CD14-positive monocyte (primary cell): ENCODE measurements at regions not wholly inside any gene's neighbourhood (a gene's known extent, or its start where the extent isn't known, plus 50 kb on each side); places are given as distances from the start of the nearest gene placed in this dataset.

Experiments
- DNase-seq, 3 donors: peaks; one replicate each; pipeline ENCODE4 v3.0.0-alpha.2; 2011 to 2022
- H2AFZ ChIP-seq: 2 replicates; pipeline ENCODE4 v1.6.0; 2012; ENCODE audit warnings: mild to moderate bottlenecking, low read depth, low read length, inconsistent platforms; ENCODE audit not compliant: insufficient read depth, poor library complexity, severe bottlenecking
- H3K27ac ChIP-seq, 2 donors: 1 replicate in 1 of 2; 2 replicates in 1 of 2; pipeline ENCODE4 v1.5.1; 2012 to 2013; ENCODE audit warnings: low read length in 2 of 2, control low read depth in 1 of 2, inconsistent platforms in 1 of 2, low read depth in 1 of 2, mild to moderate bottlenecking in 1 of 2
- H3K27me3 ChIP-seq, 2 donors: one replicate each; pipeline versions ENCODE4 v1.6.0 to v1.6.1; 2011 to 2013; ENCODE audit warnings: low read length in 2 of 2; ENCODE audit not compliant: control insufficient read depth in 2 of 2, insufficient read depth in 2 of 2
- H3K36me3 ChIP-seq, 2 donors: replicated peaks in 1 of 2; 1 replicate in 1 of 2; 2 replicates in 1 of 2; pipeline versions ENCODE4 v1.5.1 to v1.6.1; 2012 to 2013; ENCODE audit warnings: low read length in 2 of 2, control low read depth in 1 of 2, inconsistent platforms in 1 of 2, mild to moderate bottlenecking in 1 of 2; ENCODE audit not compliant: insufficient read depth in 2 of 2, control insufficient read depth in 1 of 2
- H3K4me1 ChIP-seq, 2 donors: 1 replicate in 1 of 2; 2 replicates in 1 of 2; pipeline versions ENCODE4 v1.5.1 to v1.6.1; 2012 to 2013; ENCODE audit warnings: low read length in 2 of 2, control low read depth in 1 of 2, inconsistent platforms in 1 of 2, mild to moderate bottlenecking in 1 of 2, moderate library complexity in 1 of 2; ENCODE audit not compliant: insufficient read depth in 2 of 2, control insufficient read depth in 1 of 2
- H3K4me2 ChIP-seq: replicated peaks from 2 replicates; pipeline ENCODE3; 2012; ENCODE audit warnings: low read length, moderate library complexity, mild to moderate bottlenecking; ENCODE audit not compliant: poor library complexity, severe bottlenecking; ENCODE audit errors: extremely low read depth
- H3K4me3 ChIP-seq, 3 experiments: fragments of 200-600 bp in 1 of 3; sonication (generic) in 1 of 3; replicated peaks in 1 of 3; 1 replicate in 2 of 3; 2 replicates in 1 of 3; pipeline ENCODE4 v1.5.1; 2011 to 2013; ENCODE audit warnings: low read length in 3 of 3, mild to moderate bottlenecking in 3 of 3, control low read depth in 2 of 3, low read depth in 2 of 3, inconsistent platforms in 1 of 3, moderate library complexity in 1 of 3
- H3K79me2 ChIP-seq: 2 replicates; pipeline ENCODE4 v1.6.0; 2012; ENCODE audit warnings: mild to moderate bottlenecking, control low read depth, inconsistent platforms, low read length, moderate library complexity; ENCODE audit not compliant: insufficient read depth
- H3K9ac ChIP-seq: 2 replicates; pipeline ENCODE4 v1.6.0; 2017; ENCODE audit warnings: low read length, mild to moderate bottlenecking; ENCODE audit not compliant: insufficient read depth, poor library complexity, severe bottlenecking
- H3K9me3 ChIP-seq, 2 donors: replicated peaks in 1 of 2; 1 replicate in 1 of 2; 2 replicates in 1 of 2; pipeline versions ENCODE4 v1.5.1 to v1.6.1; 2012 to 2013; ENCODE audit warnings: low read length in 2 of 2, control low read depth in 1 of 2; ENCODE audit not compliant: control insufficient read depth in 1 of 2, insufficient read depth in 1 of 2
- H4K20me1 ChIP-seq: 2 replicates; pipeline ENCODE4 v1.6.0; 2012; ENCODE audit warnings: mild to moderate bottlenecking, low read length, control low read depth, moderate library complexity; ENCODE audit not compliant: insufficient read depth
- H3K27ac Mint-ChIP-seq, 7 donors: one replicate each; pipeline ENCODE4 v1.8.0; 2020; ENCODE audit warnings: mild to moderate bottlenecking in 7 of 7, mixed read lengths in 7 of 7, moderate library complexity in 6 of 7, inconsistent platforms in 2 of 7
- H3K27me3 Mint-ChIP-seq, 3 donors: one replicate each; pipeline ENCODE4 v1.8.0; 2021 to 2022; ENCODE audit warnings: low read depth in 3 of 3, mild to moderate bottlenecking in 3 of 3, mixed read lengths in 3 of 3, moderate library complexity in 3 of 3, inconsistent platforms in 1 of 3
- H3K36me3 Mint-ChIP-seq, 2 donors: one replicate each; pipeline ENCODE4 v1.8.0; 2020; ENCODE audit warnings: mixed read lengths in 2 of 2, inconsistent platforms in 1 of 2, mild to moderate bottlenecking in 1 of 2
- H3K4me1 Mint-ChIP-seq: one replicate; pipeline ENCODE4 v1.8.0; 2020; ENCODE audit warnings: mild to moderate bottlenecking, mixed read lengths
- H3K4me3 Mint-ChIP-seq, 2 donors: one replicate each; pipeline ENCODE4 v1.8.0; 2020; ENCODE audit warnings: mild to moderate bottlenecking in 2 of 2, mixed read lengths in 2 of 2, moderate library complexity in 1 of 2
- H3K9me3 Mint-ChIP-seq, 7 donors: one replicate each; pipeline ENCODE4 v1.8.0; 2020 to 2022; ENCODE audit warnings: mixed read lengths in 7 of 7, mild to moderate bottlenecking in 6 of 7, moderate library complexity in 6 of 7, inconsistent platforms in 2 of 7
- CTCF ChIP-seq: fragments of 200-600 bp; IDR thresholded peaks from one replicate; pipeline ENCODE4 v1.8.0; 2022; ENCODE audit warnings: antibody characterized with exemption, mild to moderate bottlenecking
- WGBS: methylation state at CpG from one replicate; pipeline ENCODE4 v1.1.5; 2013; ENCODE audit warnings: missing lambda C conversion rate; ENCODE audit not compliant: insufficient coverage; 5-methylcytosine and 5-hydroxymethylcytosine counted together
- intact Hi-C, 2 donors: fragments of 100-400 bp; cut with micrococcal nuclease; formaldehyde crosslinking; loops; one replicate each; pipeline versions ENCODE4 v1.15.0 to v1.15.1; 2023

DNA sequence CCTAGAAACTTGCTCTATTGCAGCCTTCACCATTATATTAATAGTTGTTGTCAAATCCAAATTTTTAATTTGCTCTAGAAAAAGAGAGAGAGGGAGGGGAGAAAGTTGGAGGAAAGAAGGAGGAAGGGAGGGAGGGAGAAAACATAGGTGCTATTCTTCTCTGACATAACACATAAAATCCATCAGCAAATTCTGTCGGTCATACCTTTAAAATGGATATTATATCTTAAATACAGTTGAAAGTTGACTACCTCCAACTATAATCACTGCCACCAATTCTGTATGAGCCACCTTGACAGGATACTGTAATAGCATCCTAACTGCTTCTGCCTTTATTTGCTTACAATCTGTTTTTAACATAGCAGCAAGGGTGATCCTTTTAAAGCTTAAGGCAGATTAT, 314.7 kb upstream of the ALCAM start:
- Histone ChIP-seq H4K20me1 (no peaks in the 10 kb centered on the region), H3K27ac (no peak overlapping the region), H3K9me3 (no peaks in the 10 kb centered on the region), H3K4me2 (no peak overlapping the region), H3K79me2 (no peaks in the 10 kb centered on the region), H3K4me3 (no peak overlapping the region), H3K36me3 (no peaks in the 10 kb centered on the region), H3K27me3 (no peaks in the 10 kb centered on the region), H2AFZ (no peak overlapping the region), H3K4me1 (no peaks in the 10 kb centered on the region), H3K9ac (no peak overlapping the region)
- WGBS: no CpG with 5 or more reads among the region's 1 CpG
- intact Hi-C loops: no loop called here
- H3K4me3 Mint-ChIP-seq: no peak overlapping the region
- no peak for DNase-seq
- TF ChIP-seq CTCF: no peak
- no peaks in the 10 kb centered on the region for H3K4me1 Mint-ChIP-seq
- no peaks in the 10 kb centered on the region for H3K36me3 Mint-ChIP-seq
- H3K9me3 Mint-ChIP-seq: peaks cover 0 to 3% (median 0%) of the 10 kb centered on the region in 7 donors
- H3K27me3 Mint-ChIP-seq: peaks cover 0 to 2% (median 0%) of the 10 kb centered on the region in 3 donors
- H3K27ac Mint-ChIP-seq: no peak overlapping the region

DNA sequence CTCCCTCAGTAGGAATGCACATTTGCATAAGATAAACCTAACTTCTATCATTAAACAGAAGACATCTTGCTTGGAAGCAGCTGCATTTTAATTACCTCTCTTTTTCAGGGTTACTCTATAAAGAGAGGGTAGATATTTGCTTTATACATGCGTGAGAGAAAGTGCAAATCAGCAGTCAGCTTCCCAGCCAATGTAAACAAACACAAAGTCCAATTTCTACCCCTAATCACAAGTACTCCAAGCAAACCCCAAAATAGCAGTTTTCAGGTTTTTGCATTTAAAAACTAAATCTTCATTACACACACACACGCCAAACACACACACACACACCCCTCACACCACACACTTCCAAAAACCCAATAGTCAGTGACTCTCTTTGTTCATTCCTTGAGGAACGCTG, 303.9 kb upstream of the ALCAM start:
- H3K27me3 ChIP-seq: no peaks in the 10 kb centered on the region
- H2AFZ ChIP-seq: no peak overlapping the region
- intact Hi-C loops: no loop called here
- H3K27ac ChIP-seq: no peak overlapping the region
- no peaks in the 10 kb centered on the region for H4K20me1 ChIP-seq
- Mint-ChIP-seq H3K9me3 (peaks cover 1 to 13% (median 6%) of the 10 kb centered on the region in 7 donors), H3K27me3 (peaks cover 0 to 1% (median 0%) of the 10 kb centered on the region in 3 donors), H3K36me3 (no peaks in the 10 kb centered on the region), H3K27ac (no peak overlapping the region), H3K4me1 (no peaks in the 10 kb centered on the region), H3K4me3 (no peak overlapping the region)
- peaks cover 0 to 15% of the 10 kb centered on the region in 2 donors for H3K9me3 ChIP-seq
- 50% methylated on average over 1 of the region's 3 CpGs for WGBS
- H3K9ac ChIP-seq: no peak overlapping the region
- no peaks in the 10 kb centered on the region for H3K36me3 ChIP-seq
- no peak for DNase-seq
- H3K4me2 ChIP-seq: no peak overlapping the region
- no peaks in the 10 kb centered on the region for H3K79me2 ChIP-seq
- no peak for TF ChIP-seq CTCF
- no peaks in the 10 kb centered on the region for H3K4me1 ChIP-seq
- no peak overlapping the region for H3K4me3 ChIP-seq
